K562 (cell line): ENCODE measurements at regions not wholly inside any gene's neighbourhood (a gene's known extent, or its start where the extent isn't known, plus 50 kb on each side); places are given as distances from the start of the nearest gene placed in this dataset.

Experiments
- ATAC-seq: fragments of 200-7000 bp; cut with Tn5 transposase; 3 replicates; pipeline ENCODE4 v1.9.1; 2020; ENCODE audit warnings: moderate library complexity
- BruUV-seq: library from RNA; stranded (reverse); fragments of 400-500 nt; replicated peaks from 2 replicates; lab custom pipeline; 2021; lab: Mats Ljungman, UMichigan
- CTCF ChIA-PET: fragments of 300-600 bp; formaldehyde crosslinking; extraction: SDS; loops from one replicate; lab custom pipeline; 2021; ENCODE audit warnings: low intra/inter-chr PET ratio; lab: Yijun Ruan, JAX
- POLR2A ChIA-PET: fragments of 300-600, 350-650 bp; sonication (Branson Sonifier 250); formaldehyde crosslinking; extraction: SDS; loops from one replicate; lab custom pipeline; 2021; ENCODE audit warnings: antibody characterized with exemption, inconsistent platforms; lab: Yijun Ruan, JAX
- DNase-seq, 4 experiments: peaks; one replicate each; pipeline versions ENCODE4 v3.0.0 to v3.0.0-alpha.2; 2011 to 2018; ENCODE audit warnings: low spot score in 3 of 4, mixed read lengths in 3 of 4; ENCODE audit errors: extremely low read depth in 1 of 4
- FAIRE-seq: peaks from 2 replicates; lab custom pipeline; 2011; peaks lifted over from hg19 to GRCh38; lab: Jason Lieb, UNC
- H2AFZ ChIP-seq: 2 replicates; pipeline ENCODE4 v1.6.0; 2011; ENCODE audit warnings: low read depth, low read length, control low read depth, inconsistent platforms
- H3K27ac ChIP-seq: fragments of 200-600 bp; 3 replicates; pipeline ENCODE4 v1.8.0; 2011; ENCODE audit warnings: low read depth, mild to moderate bottlenecking, control low read depth, inconsistent platforms, low read length, moderate library complexity, mixed read lengths; ENCODE audit errors: extremely low read depth
- H3K27me3 ChIP-seq, 2 experiments: fragments of 300-600 bp in 1 of 2; 2 replicates in 1 of 2; 3 replicates in 1 of 2; pipeline versions ENCODE4 v1.6.0 to v1.8.0; 2011; ENCODE audit warnings: inconsistent platforms in 2 of 2, low read length in 2 of 2, mild to moderate bottlenecking in 1 of 2, mixed read lengths in 1 of 2, moderate library complexity in 1 of 2; ENCODE audit not compliant: control insufficient read depth in 2 of 2, insufficient read depth in 2 of 2
- H3K36me3 ChIP-seq: fragments of 300-600 bp; 3 replicates; pipeline ENCODE4 v1.8.0; 2011; ENCODE audit warnings: mild to moderate bottlenecking, low read length, inconsistent platforms; ENCODE audit not compliant: control insufficient read depth, insufficient read depth
- H3K4me1 ChIP-seq, 2 experiments: fragments of 200-600 bp in 1 of 2; replicated peaks in 1 of 2; 2 replicates in 1 of 2; 3 replicates in 1 of 2; pipeline versions ENCODE4 v1.5.1 to v1.8.0; 2011; ENCODE audit warnings: inconsistent platforms in 2 of 2, low read length in 2 of 2, mild to moderate bottlenecking in 1 of 2, mixed read lengths in 1 of 2, moderate library complexity in 1 of 2; ENCODE audit not compliant: control insufficient read depth in 2 of 2, insufficient read depth in 2 of 2
- H3K4me2 ChIP-seq: 2 replicates; pipeline ENCODE4 v1.6.1; 2011; ENCODE audit warnings: low read length, control low read depth, inconsistent platforms, mixed read lengths; ENCODE audit not compliant: insufficient read depth
- H3K4me3 ChIP-seq: fragments of 200-600 bp; sonication (generic), shearing (Covaris generic); 2 replicates; pipeline ENCODE4 v1.5.1; 2016; ENCODE audit warnings: control low read depth, inconsistent platforms
- H3K79me2 ChIP-seq: fragments of 200-600 bp; 3 replicates; pipeline ENCODE4 v1.8.0; 2011; ENCODE audit warnings: low read length, inconsistent platforms; ENCODE audit not compliant: control insufficient read depth, insufficient read depth
- H3K9ac ChIP-seq, 2 experiments: 2 replicates each; pipeline versions ENCODE4 v1.6.0 to v1.6.1; 2011; ENCODE audit warnings: low read depth in 2 of 2, low read length in 2 of 2, control low read depth in 1 of 2, inconsistent platforms in 1 of 2, mild to moderate bottlenecking in 1 of 2, mixed read lengths in 1 of 2; ENCODE audit not compliant: insufficient read depth in 1 of 2
- H3K9me1 ChIP-seq: one replicate; pipeline ENCODE4 v1.6.0; 2011; ENCODE audit warnings: inconsistent platforms, mild to moderate bottlenecking, low read length, moderate library complexity; ENCODE audit not compliant: control insufficient read depth, insufficient read depth
- H3K9me3 ChIP-seq: replicated peaks from 2 replicates; pipeline ENCODE4 v1.5.1; 2011; ENCODE audit warnings: low read depth, low read length, inconsistent platforms; ENCODE audit not compliant: control insufficient read depth, insufficient read depth
- H4K20me1 ChIP-seq: replicated peaks from 2 replicates; pipeline ENCODE4 v1.6.1; 2011; ENCODE audit warnings: low read length, inconsistent platforms, mixed read lengths; ENCODE audit not compliant: control insufficient read depth, insufficient read depth
- ATF7 ChIP-seq: fragments of 450-650 bp; IDR thresholded peaks from 2 replicates; pipeline ENCODE4 v1.7.1; 2014; ENCODE audit warnings: mild to moderate bottlenecking, moderate library complexity
- EZH2 ChIP-seq: IDR thresholded peaks from 2 replicates; pipeline ENCODE4 v1.6.1; 2012; ENCODE audit warnings: low read depth, mild to moderate bottlenecking, inconsistent platforms, low read length, borderline replicate concordance
- KDM5B ChIP-seq: fragments of 200-600 bp; sonication (generic); IDR thresholded peaks from 2 replicates; pipeline ENCODE4 v1.6.1; 2012; ENCODE audit warnings: low read depth, mild to moderate bottlenecking, moderate library complexity, low read length, control low read depth, inconsistent platforms; ENCODE audit not compliant: insufficient replicate concordance
- LCOR ChIP-seq: sonication (generic); formaldehyde crosslinking; IDR thresholded peaks from 2 replicates; pipeline ENCODE4 v1.8.0; 2022; ENCODE audit warnings: mild to moderate bottlenecking, missing genetic modification reagents
- NCOR1 ChIP-seq: fragments of 450-650 bp; IDR thresholded peaks from 2 replicates; pipeline ENCODE4 v1.6.1; 2016; ENCODE audit warnings: mild to moderate bottlenecking, moderate library complexity
- RBM22 ChIP-seq: fragments of 200-400 bp; formaldehyde crosslinking; IDR thresholded peaks from 2 replicates; pipeline ENCODE4 v1.6.1; 2018; ENCODE audit warnings: low read length, low read depth; ENCODE audit not compliant: poor library complexity, severe bottlenecking
- SREBF2 ChIP-seq: sonication (generic); formaldehyde crosslinking; IDR thresholded peaks from 2 replicates; pipeline ENCODE4 v1.4.0; 2020; ENCODE audit warnings: mild to moderate bottlenecking, missing genetic modification reagents
- SUPT5H ChIP-seq: fragments of 450-650 bp; IDR thresholded peaks from 2 replicates; pipeline ENCODE4 v1.6.1; 2016
- TBL1XR1 ChIP-seq, 2 experiments: IDR thresholded peaks; 2 replicates each; pipeline ENCODE4 v1.6.1; 2012; ENCODE audit warnings: improper control_type of control experiment in 2 of 2, low read length in 2 of 2, mild to moderate bottlenecking in 1 of 2
- ZNF143 ChIP-seq: sonication (generic); formaldehyde crosslinking; IDR thresholded peaks from 2 replicates; pipeline ENCODE4 v1.9.0; 2022; ENCODE audit warnings: mild to moderate bottlenecking, missing genetic modification reagents
- ZNF174 ChIP-seq: fragments of 250-450 bp; sonication (Bioruptor Pico); IDR thresholded peaks from 2 replicates; pipeline ENCODE4 v1.4.0; 2020; ENCODE audit warnings: mild to moderate bottlenecking
- ZNF282 ChIP-seq: sonication (generic); formaldehyde crosslinking; IDR thresholded peaks from 2 replicates; pipeline ENCODE4 v1.8.1; 2023; ENCODE audit warnings: missing genetic modification reagents
- ZNF699 ChIP-seq: fragments of 250-450 bp; sonication (Bioruptor Pico); IDR thresholded peaks from 2 replicates; pipeline ENCODE4 v1.8.0; 2021; ENCODE audit warnings: mild to moderate bottlenecking, moderate library complexity; ENCODE audit not compliant: insufficient replicate concordance
- WGBS: fragments of 100-300 bp; shearing (Covaris generic); methylation state at CpG from one replicate; pipeline ENCODE4 v1.1.6; 2016; ENCODE audit warnings: low coverage, mixed read lengths; ENCODE audit not compliant: insufficient coverage; ENCODE audit errors: missing lambda C conversion rate; 5-methylcytosine and 5-hydroxymethylcytosine counted together
- in situ Hi-C: fragments of 300-500 bp; cut with MboI; formaldehyde crosslinking; loops from 4 replicates; pipeline ENCODE4 v1.15.0; 2018; ENCODE audit warnings: inconsistent platforms, mixed read lengths
- intact Hi-C: fragments of 100-400 bp; cut with micrococcal nuclease; formaldehyde crosslinking; loops from 2 replicates; pipeline ENCODE4 v1.14.2; 2022
- TF ChIP-seq, protein P1 (sequence below): fragments of 450-650 bp; formaldehyde crosslinking; IDR thresholded peaks from 2 replicates; pipeline ENCODE4 v1.4.0; 2020; ENCODE audit warnings: mild to moderate bottlenecking, moderate library complexity
- TF ChIP-seq, protein P2 (sequence below): fragments of 250-450 bp; sonication (Bioruptor Pico); IDR thresholded peaks from 2 replicates; pipeline ENCODE4 v1.5.0; 2021; ENCODE audit warnings: mild to moderate bottlenecking, borderline replicate concordance

DNA sequence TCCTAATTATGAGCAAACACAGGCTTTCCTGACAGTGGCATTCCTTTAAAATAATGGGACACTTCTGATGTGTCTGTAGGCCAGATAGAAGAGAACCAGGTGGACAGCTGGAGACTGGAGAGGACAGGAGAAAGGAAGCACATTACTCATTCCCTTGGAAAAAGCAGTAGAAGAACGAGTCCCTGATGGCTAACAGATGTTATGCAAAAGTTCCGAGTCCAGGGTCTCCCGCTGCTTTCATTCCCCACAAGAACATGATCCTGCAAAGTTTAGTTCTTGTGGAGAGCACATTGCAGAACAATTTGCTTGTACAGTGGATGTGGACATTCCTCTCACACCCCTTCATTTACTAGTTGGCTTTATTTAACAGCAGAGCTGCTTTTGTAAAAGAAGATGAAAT, 137.6 kb downstream of the GPAM start:
- Histone ChIP-seq H4K20me1 (no peaks in the 10 kb centered on the region), H2AFZ (no peak overlapping the region), H3K9me1 (no peaks in the 10 kb centered on the region), H3K36me3 (no peaks in the 10 kb centered on the region), H3K27me3 (no peaks in the 10 kb centered on the region), H3K9ac (no peak overlapping the region), H3K79me2 (no peaks in the 10 kb centered on the region), H3K4me2 (no peak overlapping the region), H3K27ac (no peak overlapping the region), H3K4me1 (no peaks in the 10 kb centered on the region), H3K9me3 (no peaks in the 10 kb centered on the region), H3K4me3 (no peak overlapping the region)
- 0% methylated on average over 2 of the region's 3 CpGs for WGBS
- no TSS peak for BruUV-seq
- no peak for DNase-seq
- no peak for ATAC-seq
- intact Hi-C loops (no loop called here), in situ Hi-C loops (no loop called here)
- FAIRE-seq: no peak
- POLR2A ChIA-PET: no interaction called here
- CTCF ChIA-PET: no interaction called here
- TF ChIP-seq SREBF2: no peak
- TF ChIP-seq SUPT5H: no peak
- TF ChIP-seq, protein P1, sequence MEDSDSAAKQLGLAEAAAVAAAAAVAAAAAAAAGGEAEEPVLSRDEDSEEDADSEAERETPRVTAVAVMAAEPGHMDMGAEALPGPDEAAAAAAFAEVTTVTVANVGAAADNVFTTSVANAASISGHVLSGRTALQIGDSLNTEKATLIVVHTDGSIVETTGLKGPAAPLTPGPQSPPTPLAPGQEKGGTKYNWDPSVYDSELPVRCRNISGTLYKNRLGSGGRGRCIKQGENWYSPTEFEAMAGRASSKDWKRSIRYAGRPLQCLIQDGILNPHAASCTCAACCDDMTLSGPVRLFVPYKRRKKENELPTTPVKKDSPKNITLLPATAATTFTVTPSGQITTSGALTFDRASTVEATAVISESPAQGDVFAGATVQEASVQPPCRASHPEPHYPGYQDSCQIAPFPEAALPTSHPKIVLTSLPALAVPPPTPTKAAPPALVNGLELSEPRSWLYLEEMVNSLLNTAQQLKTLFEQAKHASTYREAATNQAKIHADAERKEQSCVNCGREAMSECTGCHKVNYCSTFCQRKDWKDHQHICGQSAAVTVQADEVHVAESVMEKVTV: no peak
- no peak for TF ChIP-seq NCOR1
- TF ChIP-seq ZNF699 (CRISPR knock-in tag): no peak
- TF ChIP-seq KDM5B: no peak
- TF ChIP-seq EZH2: no peak
- TF ChIP-seq, protein P2, sequence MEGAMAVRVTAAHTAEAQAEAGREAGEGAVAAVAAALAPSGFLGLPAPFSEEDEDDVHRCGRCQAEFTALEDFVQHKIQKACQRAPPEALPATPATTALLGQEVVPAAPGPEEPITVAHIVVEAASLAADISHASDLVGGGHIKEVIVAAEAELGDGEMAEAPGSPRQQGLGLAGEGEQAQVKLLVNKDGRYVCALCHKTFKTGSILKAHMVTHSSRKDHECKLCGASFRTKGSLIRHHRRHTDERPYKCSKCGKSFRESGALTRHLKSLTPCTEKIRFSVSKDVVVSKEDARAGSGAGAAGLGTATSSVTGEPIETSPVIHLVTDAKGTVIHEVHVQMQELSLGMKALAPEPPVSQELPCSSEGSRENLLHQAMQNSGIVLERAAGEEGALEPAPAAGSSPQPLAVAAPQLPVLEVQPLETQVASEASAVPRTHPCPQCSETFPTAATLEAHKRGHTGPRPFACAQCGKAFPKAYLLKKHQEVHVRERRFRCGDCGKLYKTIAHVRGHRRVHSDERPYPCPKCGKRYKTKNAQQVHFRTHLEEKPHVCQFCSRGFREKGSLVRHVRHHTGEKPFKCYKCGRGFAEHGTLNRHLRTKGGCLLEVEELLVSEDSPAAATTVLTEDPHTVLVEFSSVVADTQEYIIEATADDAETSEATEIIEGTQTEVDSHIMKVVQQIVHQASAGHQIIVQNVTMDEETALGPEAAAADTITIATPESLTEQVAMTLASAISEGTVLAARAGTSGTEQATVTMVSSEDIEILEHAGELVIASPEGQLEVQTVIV (CRISPR knock-in tag): no peak
- no peak for TF ChIP-seq ZNF174 (CRISPR knock-in tag)
- no peak for TF ChIP-seq ZNF143
- no peak for TF ChIP-seq RBM22
- no peak for TF ChIP-seq LCOR (CRISPR knock-in tag)
- TF ChIP-seq ATF7: no peak
- TF ChIP-seq ZNF282 (CRISPR knock-in tag): no peak
- TF ChIP-seq TBL1XR1 (IDR thresholded peaks at IDR 0.05; ENCODE audit: low read length in 2 of 2): no peak
